ENCODE measurements at regions not wholly inside any gene's neighbourhood (a gene's known extent, or its start where the extent isn't known, plus 50 kb on each side); places are given as distances from the start of the nearest gene placed in this dataset.

- Histone ChIP-seq H3K36me3 (no peaks in the 10 kb centered on the region), H3K27me3 (no peaks in the 10 kb centered on the region), H3K27ac (no peak overlapping the region), H3K4me3 (no peak overlapping the region), H3K4me1 (no peaks in the 10 kb centered on the region), H3K9me3 (peaks cover 0 to 3% of the 10 kb centered on the region in 2 donors)
- no peak for DNase-seq
- ATAC-seq = no peak
- intact Hi-C loops (cut with DNase I) = no loop called here
- no peak for TF ChIP-seq CTCF (IDR thresholded peaks at IDR 0.05)
These were observed 307.3 kb upstream of the G2E3 start for GRCh38 chr14:30251557-30252100.

GRCh38 chr14:30252151-30252550, 306.8 kb upstream of the G2E3 start:
- H3K36me3 ChIP-seq = no peaks in the 10 kb centered on the region
- intact Hi-C loops (cut with DNase I) = no loop called here
- H3K27me3 ChIP-seq = no peaks in the 10 kb centered on the region
- DNase-seq (no peak), ATAC-seq (no peak)
- no peaks in the 10 kb centered on the region for H3K4me1 ChIP-seq
- no peak overlapping the region for H3K4me3 ChIP-seq
- TF ChIP-seq CTCF (IDR thresholded peaks at IDR 0.05) = no peak
- no peak overlapping the region for H3K27ac ChIP-seq
- peaks cover 0 to 3% of the 10 kb centered on the region in 2 donors for H3K9me3 ChIP-seq

GRCh38 chr14:30252783-30253674, 305.9 kb upstream of the G2E3 start:
- ATAC-seq (no peak), DNase-seq (no peak)
- H3K4me3 ChIP-seq = no peak overlapping the region
- no peaks in the 10 kb centered on the region for H3K4me1 ChIP-seq
- no peaks in the 10 kb centered on the region for H3K27me3 ChIP-seq
- intact Hi-C loops (cut with DNase I) = no loop called here
- H3K9me3 ChIP-seq = peaks cover 0 to 3% of the 10 kb centered on the region in 2 donors
- TF ChIP-seq CTCF (IDR thresholded peaks at IDR 0.05) = no peak
- H3K36me3 ChIP-seq = no peaks in the 10 kb centered on the region
- H3K27ac ChIP-seq = no peak overlapping the region

GRCh38 chr14:30256627-30257026, 302.3 kb upstream of the G2E3 start:
- Histone ChIP-seq H3K27me3 (no peaks in the 10 kb centered on the region), H3K27ac (no peak overlapping the region), H3K4me1 (no peaks in the 10 kb centered on the region), H3K9me3 (peaks cover 0 to 3% of the 10 kb centered on the region in 2 donors), H3K4me3 (no peak overlapping the region), H3K36me3 (no peaks in the 10 kb centered on the region)
- intact Hi-C loops (cut with DNase I) = no loop called here
- TF ChIP-seq CTCF (IDR thresholded peaks at IDR 0.05) = no peak
- no peak for ATAC-seq
- no peak for DNase-seq

GRCh38 chr14:30257946-30258661, 300.9 kb upstream of the G2E3 start:
- intact Hi-C loops (cut with DNase I) = no loop called here
- no peak for ATAC-seq

More at GRCh38 chr14:30257946-30258661, 300.9 kb upstream of the G2E3 start:
- Histone ChIP-seq H3K27ac (no peak overlapping the region), H3K4me1 (no peaks in the 10 kb centered on the region), H3K9me3 (peaks cover 0 to 3% of the 10 kb centered on the region in 2 donors), H3K27me3 (no peaks in the 10 kb centered on the region), H3K4me3 (no peak overlapping the region), H3K36me3 (no peaks in the 10 kb centered on the region)
- DNase-seq = no peak
- no peak for TF ChIP-seq CTCF (IDR thresholded peaks at IDR 0.05)

Measured in left lung (tissue), 4 donors.